SK-N-SH (cell line): ENCODE measurements at regions not wholly inside any gene's neighbourhood (a gene's known extent, or its start where the extent isn't known, plus 50 kb on each side); places are given as distances from the start of the nearest gene placed in this dataset.

Source experiments
- CTCF ChIA-PET: fragments of 300-600, 350-600 bp; formaldehyde crosslinking; extraction: SDS; loops from one replicate; lab custom pipeline; 2021; lab: Yijun Ruan, JAX
- POLR2A ChIA-PET: fragments of 350-600 bp; sonication (Branson Sonifier 250); formaldehyde crosslinking; extraction: SDS; loops from one replicate; lab custom pipeline; 2020; ENCODE audit warnings: antibody characterized with exemption, inconsistent platforms; lab: Yijun Ruan, JAX
- DNase-seq: peaks from one replicate; pipeline ENCODE4 v3.0.0; 2012
- H2AFZ ChIP-seq: fragments of 200-600 bp; sonication (generic); 2 replicates; pipeline ENCODE4 v1.8.1; 2016; ENCODE audit warnings: antibody characterized with exemption, mild to moderate bottlenecking, low read depth
- H3F3A ChIP-seq: fragments of 200-600 bp; sonication (generic); replicated peaks from 2 replicates; pipeline ENCODE3; 2016; ENCODE audit warnings: antibody characterized with exemption, mild to moderate bottlenecking; ENCODE audit not compliant: insufficient read depth
- H3K27ac ChIP-seq, 2 experiments: fragments of 200-500 bp in 1 of 2; fragments of 200-600 bp in 1 of 2; sonication (Bioruptor generic) in 1 of 2; sonication (generic), shearing (Covaris generic) in 1 of 2; 2 replicates each; pipeline versions ENCODE4 v1.5.1 to v1.6.1; 2014 to 2016; ENCODE audit warnings: low read depth in 2 of 2, inconsistent platforms in 1 of 2, low read length in 1 of 2, mild to moderate bottlenecking in 1 of 2, mixed read lengths in 1 of 2
- H3K27me3 ChIP-seq: fragments of 200-600 bp; sonication (generic), shearing (Covaris generic); 2 replicates; pipeline ENCODE4 v1.6.1; 2016; ENCODE audit warnings: mixed run types; ENCODE audit not compliant: insufficient read depth
- H3K36me3 ChIP-seq, 2 experiments: fragments of 200-500 bp in 1 of 2; fragments of 200-600 bp in 1 of 2; sonication (Bioruptor generic) in 1 of 2; sonication (generic) in 1 of 2; replicated peaks in 1 of 2; 2 replicates each; pipeline versions ENCODE3 to v1.5.1; 2014 to 2016; ENCODE audit warnings: low read length in 1 of 2, mild to moderate bottlenecking in 1 of 2; ENCODE audit not compliant: insufficient read depth in 2 of 2, control insufficient read depth in 1 of 2
- H3K4me1 ChIP-seq, 2 experiments: fragments of 200-500 bp in 1 of 2; fragments of 200-600 bp in 1 of 2; sonication (Bioruptor generic) in 1 of 2; sonication (generic), shearing (Covaris generic) in 1 of 2; 2 replicates each; pipeline versions ENCODE4 v1.5.1 to v1.6.1; 2014 to 2016; ENCODE audit warnings: low read depth in 1 of 2, low read length in 1 of 2, mixed run types in 1 of 2; ENCODE audit not compliant: insufficient read depth in 2 of 2, control insufficient read depth in 1 of 2
- H3K4me2 ChIP-seq: fragments of 200-600 bp; sonication (generic), shearing (Covaris generic); 2 replicates; pipeline ENCODE4 v1.6.1; 2017; ENCODE audit warnings: mixed run types
- H3K4me3 ChIP-seq, 2 experiments: fragments of 200-500 bp in 1 of 2; fragments of 200-600 bp in 1 of 2; sonication (Bioruptor generic) in 1 of 2; sonication (generic), shearing (Covaris generic) in 1 of 2; 2 replicates each; pipeline versions ENCODE4 v1.5.1 to v1.8.1; 2014 to 2016; ENCODE audit warnings: low read depth in 2 of 2, inconsistent platforms in 1 of 2, low read length in 1 of 2, mild to moderate bottlenecking in 1 of 2, mixed read lengths in 1 of 2, moderate library complexity in 1 of 2
- H3K79me2 ChIP-seq: fragments of 200-600 bp; sonication (generic); 2 replicates; pipeline ENCODE4 v1.8.1; 2017; ENCODE audit warnings: mild to moderate bottlenecking; ENCODE audit not compliant: insufficient read depth
- H3K9ac ChIP-seq: fragments of 200-600 bp; sonication (generic); 2 replicates; pipeline ENCODE4 v1.6.1; 2017; ENCODE audit warnings: mixed run types
- H3K9me2 ChIP-seq: fragments of 200-600 bp; sonication (generic); 2 replicates; pipeline ENCODE4 v1.6.1; 2017; ENCODE audit warnings: mixed run types
- H3K9me3 ChIP-seq: fragments of 200-600 bp; sonication (generic); 2 replicates; pipeline ENCODE4 v1.6.1; 2017; ENCODE audit warnings: mixed run types, mild to moderate bottlenecking, moderate library complexity
- H4K20me1 ChIP-seq: fragments of 200-600 bp; sonication (generic); 2 replicates; pipeline ENCODE4 v1.6.1; 2017; ENCODE audit warnings: mild to moderate bottlenecking, mixed run types; ENCODE audit not compliant: insufficient read depth
- CHD2 ChIP-seq: fragments of 150-350 bp; IDR thresholded peaks from 2 replicates; pipeline ENCODE4 v1.6.1; 2018; ENCODE audit warnings: low read length; ENCODE audit not compliant: partially characterized antibody
- FOXJ3 ChIP-seq: sonication (generic); formaldehyde crosslinking; IDR thresholded peaks from 2 replicates; pipeline ENCODE4 v1.5.1; 2020; ENCODE audit warnings: mild to moderate bottlenecking, missing genetic modification reagents
- FOXM1 ChIP-seq: IDR thresholded peaks from 2 replicates; pipeline ENCODE4 v1.4.0; 2012; ENCODE audit warnings: low read depth, mild to moderate bottlenecking
- GABPA ChIP-seq: IDR thresholded peaks from 2 replicates; pipeline ENCODE4 v1.4.0; 2012; ENCODE audit warnings: low read depth, mild to moderate bottlenecking
- JUND ChIP-seq: IDR thresholded peaks from 2 replicates; pipeline ENCODE4 v1.4.0; 2012
- MEF2A ChIP-seq: IDR thresholded peaks from 2 replicates; pipeline ENCODE4 v1.4.0; 2012; ENCODE audit warnings: low read depth, borderline replicate concordance
- MXI1 ChIP-seq: IDR thresholded peaks from 2 replicates; pipeline ENCODE4 v1.6.1; 2012; ENCODE audit warnings: mild to moderate bottlenecking, low read depth, low read length, improper control_type of control experiment
- NFIC ChIP-seq: IDR thresholded peaks from 2 replicates; pipeline ENCODE4 v1.4.0; 2012; ENCODE audit warnings: borderline replicate concordance
- NRF1 ChIP-seq: IDR thresholded peaks from 2 replicates; pipeline ENCODE4 v1.6.1; 2012; ENCODE audit warnings: low read depth, mild to moderate bottlenecking, low read length
- RCOR1 ChIP-seq: fragments of 150-350 bp; IDR thresholded peaks from 2 replicates; pipeline ENCODE4 v1.6.1; 2017; ENCODE audit warnings: antibody characterized with exemption, low read length
- TAF1 ChIP-seq: IDR thresholded peaks from 2 replicates; pipeline ENCODE4 v1.6.1; 2012; ENCODE audit warnings: low read depth, mild to moderate bottlenecking, low read length, moderate library complexity, borderline replicate concordance
- TCF12 ChIP-seq: IDR thresholded peaks from 2 replicates; pipeline ENCODE4 v1.4.0; 2012
- YY1 ChIP-seq: IDR thresholded peaks from 2 replicates; pipeline ENCODE4 v1.4.0; 2012; ENCODE audit warnings: low read depth, mild to moderate bottlenecking
- WGBS: methylation state at CpG from one replicate; pipeline ENCODE4 v1.1.6; 2017; ENCODE audit warnings: low lambda C conversion rate; 5-methylcytosine and 5-hydroxymethylcytosine counted together
- TF ChIP-seq, protein P1 (sequence below): fragments of 150-350 bp; IDR thresholded peaks from 2 replicates; pipeline ENCODE4 v1.6.1; 2016; ENCODE audit warnings: mild to moderate bottlenecking, low read depth, low read length
- TF ChIP-seq, protein P2 (sequence below): fragments of 150-350 bp; IDR thresholded peaks from 2 replicates; pipeline ENCODE4 v1.6.1; 2017; ENCODE audit warnings: antibody characterized with exemption, low read length, low read depth, borderline replicate concordance
- TF ChIP-seq, protein P3 (sequence below): fragments of 200-600 bp; sonication (generic); IDR thresholded peaks from 2 replicates; pipeline ENCODE4 v1.6.1; 2017; ENCODE audit warnings: antibody characterized with exemption, mild to moderate bottlenecking, moderate library complexity
- TF ChIP-seq, protein P4 (sequence below): IDR thresholded peaks from 2 replicates; pipeline ENCODE4 v1.4.0; 2012; ENCODE audit warnings: low read depth
- TF ChIP-seq, protein P5 (sequence below): IDR thresholded peaks from 2 replicates; pipeline ENCODE4; 2012
- TF ChIP-seq, protein P6 (sequence below): IDR thresholded peaks from 2 replicates; pipeline ENCODE4 v1.6.1; 2012; ENCODE audit warnings: mild to moderate bottlenecking, low read depth, low read length, moderate library complexity
- TF ChIP-seq, protein P7 (sequence below): IDR thresholded peaks from 2 replicates; pipeline ENCODE4 v1.4.0; 2012; ENCODE audit warnings: low read depth, borderline replicate concordance

DNA sequence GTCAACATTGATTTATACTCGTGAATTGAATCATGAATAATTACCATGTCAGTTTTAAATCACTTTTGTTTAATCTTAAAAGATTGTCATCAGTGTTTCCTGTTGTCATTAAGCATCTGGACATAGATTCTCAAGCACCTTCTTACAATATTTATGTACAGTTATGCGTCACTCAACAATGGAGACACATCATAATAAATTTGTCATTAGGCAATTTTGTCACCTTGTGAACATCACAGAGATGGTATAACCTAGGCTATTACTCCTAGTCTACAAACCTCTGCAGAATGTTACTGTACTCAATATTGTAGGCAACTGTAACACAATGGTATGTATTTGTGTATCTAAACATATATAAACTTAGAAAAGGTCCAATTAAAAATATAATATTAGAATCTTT, 2130.9 kb upstream of the PCDH20 start:
- CTCF ChIA-PET: no interaction called here
- Histone ChIP-seq H3K4me3 (no peak overlapping the region), H3K9ac (no peak overlapping the region), H3K36me3 (no peaks in the 10 kb centered on the region), H2AFZ (no peak overlapping the region), H3F3A (no peaks in the 10 kb centered on the region), H3K4me1 (no peaks in the 10 kb centered on the region), H3K9me3 (no peaks in the 10 kb centered on the region), H3K4me2 (no peak overlapping the region), H3K27ac (no peak overlapping the region), H3K9me2 (no peaks in the 10 kb centered on the region), H3K79me2 (no peaks in the 10 kb centered on the region)
- 65% methylated on average over 2 of the region's 2 CpGs for WGBS
- POLR2A ChIA-PET: no interaction called here
- TF ChIP-seq YY1 (no peak), CHD2 (no peak), NFIC (no peak), TCF12 (no peak), NRF1 (no peak), FOXM1 (no peak), JUND (no peak), GABPA (no peak), RCOR1 (no peak), MEF2A (no peak), FOXJ3 (CRISPR knock-in tag) (no peak), MXI1 (no peak), TAF1 (no peak)
- TF ChIP-seq, protein P1, sequence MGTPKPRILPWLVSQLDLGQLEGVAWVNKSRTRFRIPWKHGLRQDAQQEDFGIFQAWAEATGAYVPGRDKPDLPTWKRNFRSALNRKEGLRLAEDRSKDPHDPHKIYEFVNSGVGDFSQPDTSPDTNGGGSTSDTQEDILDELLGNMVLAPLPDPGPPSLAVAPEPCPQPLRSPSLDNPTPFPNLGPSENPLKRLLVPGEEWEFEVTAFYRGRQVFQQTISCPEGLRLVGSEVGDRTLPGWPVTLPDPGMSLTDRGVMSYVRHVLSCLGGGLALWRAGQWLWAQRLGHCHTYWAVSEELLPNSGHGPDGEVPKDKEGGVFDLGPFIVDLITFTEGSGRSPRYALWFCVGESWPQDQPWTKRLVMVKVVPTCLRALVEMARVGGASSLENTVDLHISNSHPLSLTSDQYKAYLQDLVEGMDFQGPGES: no peak
- TF ChIP-seq, protein P2, sequence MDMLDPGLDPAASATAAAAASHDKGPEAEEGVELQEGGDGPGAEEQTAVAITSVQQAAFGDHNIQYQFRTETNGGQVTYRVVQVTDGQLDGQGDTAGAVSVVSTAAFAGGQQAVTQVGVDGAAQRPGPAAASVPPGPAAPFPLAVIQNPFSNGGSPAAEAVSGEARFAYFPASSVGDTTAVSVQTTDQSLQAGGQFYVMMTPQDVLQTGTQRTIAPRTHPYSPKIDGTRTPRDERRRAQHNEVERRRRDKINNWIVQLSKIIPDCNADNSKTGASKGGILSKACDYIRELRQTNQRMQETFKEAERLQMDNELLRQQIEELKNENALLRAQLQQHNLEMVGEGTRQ: no peak
- TF ChIP-seq, protein P3, sequence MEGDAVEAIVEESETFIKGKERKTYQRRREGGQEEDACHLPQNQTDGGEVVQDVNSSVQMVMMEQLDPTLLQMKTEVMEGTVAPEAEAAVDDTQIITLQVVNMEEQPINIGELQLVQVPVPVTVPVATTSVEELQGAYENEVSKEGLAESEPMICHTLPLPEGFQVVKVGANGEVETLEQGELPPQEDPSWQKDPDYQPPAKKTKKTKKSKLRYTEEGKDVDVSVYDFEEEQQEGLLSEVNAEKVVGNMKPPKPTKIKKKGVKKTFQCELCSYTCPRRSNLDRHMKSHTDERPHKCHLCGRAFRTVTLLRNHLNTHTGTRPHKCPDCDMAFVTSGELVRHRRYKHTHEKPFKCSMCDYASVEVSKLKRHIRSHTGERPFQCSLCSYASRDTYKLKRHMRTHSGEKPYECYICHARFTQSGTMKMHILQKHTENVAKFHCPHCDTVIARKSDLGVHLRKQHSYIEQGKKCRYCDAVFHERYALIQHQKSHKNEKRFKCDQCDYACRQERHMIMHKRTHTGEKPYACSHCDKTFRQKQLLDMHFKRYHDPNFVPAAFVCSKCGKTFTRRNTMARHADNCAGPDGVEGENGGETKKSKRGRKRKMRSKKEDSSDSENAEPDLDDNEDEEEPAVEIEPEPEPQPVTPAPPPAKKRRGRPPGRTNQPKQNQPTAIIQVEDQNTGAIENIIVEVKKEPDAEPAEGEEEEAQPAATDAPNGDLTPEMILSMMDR: no peak
- TF ChIP-seq, protein P4, sequence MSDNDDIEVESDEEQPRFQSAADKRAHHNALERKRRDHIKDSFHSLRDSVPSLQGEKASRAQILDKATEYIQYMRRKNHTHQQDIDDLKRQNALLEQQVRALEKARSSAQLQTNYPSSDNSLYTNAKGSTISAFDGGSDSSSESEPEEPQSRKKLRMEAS: no peak
- TF ChIP-seq, protein P5, sequence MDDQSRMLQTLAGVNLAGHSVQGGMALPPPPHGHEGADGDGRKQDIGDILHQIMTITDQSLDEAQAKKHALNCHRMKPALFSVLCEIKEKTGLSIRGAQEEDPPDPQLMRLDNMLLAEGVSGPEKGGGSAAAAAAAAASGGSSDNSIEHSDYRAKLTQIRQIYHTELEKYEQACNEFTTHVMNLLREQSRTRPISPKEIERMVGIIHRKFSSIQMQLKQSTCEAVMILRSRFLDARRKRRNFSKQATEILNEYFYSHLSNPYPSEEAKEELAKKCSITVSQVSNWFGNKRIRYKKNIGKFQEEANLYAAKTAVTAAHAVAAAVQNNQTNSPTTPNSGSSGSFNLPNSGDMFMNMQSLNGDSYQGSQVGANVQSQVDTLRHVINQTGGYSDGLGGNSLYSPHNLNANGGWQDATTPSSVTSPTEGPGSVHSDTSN: no peak
- TF ChIP-seq, protein P6, sequence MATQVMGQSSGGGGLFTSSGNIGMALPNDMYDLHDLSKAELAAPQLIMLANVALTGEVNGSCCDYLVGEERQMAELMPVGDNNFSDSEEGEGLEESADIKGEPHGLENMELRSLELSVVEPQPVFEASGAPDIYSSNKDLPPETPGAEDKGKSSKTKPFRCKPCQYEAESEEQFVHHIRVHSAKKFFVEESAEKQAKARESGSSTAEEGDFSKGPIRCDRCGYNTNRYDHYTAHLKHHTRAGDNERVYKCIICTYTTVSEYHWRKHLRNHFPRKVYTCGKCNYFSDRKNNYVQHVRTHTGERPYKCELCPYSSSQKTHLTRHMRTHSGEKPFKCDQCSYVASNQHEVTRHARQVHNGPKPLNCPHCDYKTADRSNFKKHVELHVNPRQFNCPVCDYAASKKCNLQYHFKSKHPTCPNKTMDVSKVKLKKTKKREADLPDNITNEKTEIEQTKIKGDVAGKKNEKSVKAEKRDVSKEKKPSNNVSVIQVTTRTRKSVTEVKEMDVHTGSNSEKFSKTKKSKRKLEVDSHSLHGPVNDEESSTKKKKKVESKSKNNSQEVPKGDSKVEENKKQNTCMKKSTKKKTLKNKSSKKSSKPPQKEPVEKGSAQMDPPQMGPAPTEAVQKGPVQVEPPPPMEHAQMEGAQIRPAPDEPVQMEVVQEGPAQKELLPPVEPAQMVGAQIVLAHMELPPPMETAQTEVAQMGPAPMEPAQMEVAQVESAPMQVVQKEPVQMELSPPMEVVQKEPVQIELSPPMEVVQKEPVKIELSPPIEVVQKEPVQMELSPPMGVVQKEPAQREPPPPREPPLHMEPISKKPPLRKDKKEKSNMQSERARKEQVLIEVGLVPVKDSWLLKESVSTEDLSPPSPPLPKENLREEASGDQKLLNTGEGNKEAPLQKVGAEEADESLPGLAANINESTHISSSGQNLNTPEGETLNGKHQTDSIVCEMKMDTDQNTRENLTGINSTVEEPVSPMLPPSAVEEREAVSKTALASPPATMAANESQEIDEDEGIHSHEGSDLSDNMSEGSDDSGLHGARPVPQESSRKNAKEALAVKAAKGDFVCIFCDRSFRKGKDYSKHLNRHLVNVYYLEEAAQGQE: no peak
- TF ChIP-seq, protein P7, sequence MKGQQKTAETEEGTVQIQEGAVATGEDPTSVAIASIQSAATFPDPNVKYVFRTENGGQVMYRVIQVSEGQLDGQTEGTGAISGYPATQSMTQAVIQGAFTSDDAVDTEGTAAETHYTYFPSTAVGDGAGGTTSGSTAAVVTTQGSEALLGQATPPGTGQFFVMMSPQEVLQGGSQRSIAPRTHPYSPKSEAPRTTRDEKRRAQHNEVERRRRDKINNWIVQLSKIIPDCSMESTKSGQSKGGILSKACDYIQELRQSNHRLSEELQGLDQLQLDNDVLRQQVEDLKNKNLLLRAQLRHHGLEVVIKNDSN: no peak
- TF ChIP-seq, all 33 proteins: peak for 0
- Histone ChIP-seq H3K27me3 (no peaks in the 10 kb centered on the region), H4K20me1 (no peaks in the 10 kb centered on the region)
- no peak for DNase-seq
